GM23248 (cell line): ENCODE measurements at regions not wholly inside any gene's neighbourhood (a gene's known extent, or its start where the extent isn't known, plus 50 kb on each side); places are given as distances from the start of the nearest gene placed in this dataset.

Source experiments
- DNase-seq: peaks from one replicate; pipeline ENCODE4 v3.0.0-alpha.2; 2015
- H2AFZ ChIP-seq: fragments of 200-600 bp; sonication (generic); 2 replicates; pipeline ENCODE4 v1.6.1; 2016; ENCODE audit warnings: antibody characterized with exemption
- H3F3A ChIP-seq: fragments of 200-600 bp; sonication (generic); 2 replicates; pipeline ENCODE4 v1.6.1; 2016; ENCODE audit warnings: mild to moderate bottlenecking, antibody characterized with exemption, mixed run types; ENCODE audit not compliant: insufficient read depth
- H3K27ac ChIP-seq: fragments of 200-600 bp; sonication (generic); 2 replicates; pipeline ENCODE4 v1.5.1; 2016; ENCODE audit warnings: mild to moderate bottlenecking
- H3K27me3 ChIP-seq: fragments of 200-600 bp; sonication (generic); replicated peaks from 2 replicates; pipeline ENCODE4 v1.6.1; 2016; ENCODE audit warnings: mild to moderate bottlenecking; ENCODE audit not compliant: insufficient read depth
- H3K36me3 ChIP-seq: fragments of 200-600 bp; sonication (generic); 2 replicates; pipeline ENCODE4 v1.6.1; 2016; ENCODE audit warnings: low read depth, mild to moderate bottlenecking
- H3K4me1 ChIP-seq: fragments of 200-600 bp; sonication (generic); 2 replicates; pipeline ENCODE4 v1.6.1; 2016; ENCODE audit warnings: mild to moderate bottlenecking; ENCODE audit not compliant: insufficient read depth
- H3K4me2 ChIP-seq: fragments of 200-600 bp; sonication (generic); one replicate; pipeline ENCODE4 v1.6.1; 2016; ENCODE audit warnings: mild to moderate bottlenecking; ENCODE audit not compliant: unreplicated experiment
- H3K4me3 ChIP-seq: fragments of 200-600 bp; sonication (generic); 2 replicates; pipeline ENCODE4 v1.5.1; 2016; ENCODE audit warnings: mild to moderate bottlenecking
- H3K79me2 ChIP-seq: fragments of 200-600 bp; sonication (generic); 2 replicates; pipeline ENCODE4 v1.6.1; 2016; ENCODE audit warnings: mild to moderate bottlenecking; ENCODE audit not compliant: insufficient read depth
- H3K9ac ChIP-seq: fragments of 200-600 bp; sonication (generic); 2 replicates; pipeline ENCODE4 v1.6.1; 2016; ENCODE audit warnings: mild to moderate bottlenecking
- H3K9me2 ChIP-seq: fragments of 200-600 bp; sonication (generic); 2 replicates; pipeline ENCODE4 v1.6.1; 2016; ENCODE audit warnings: mixed run types, mild to moderate bottlenecking, moderate library complexity; ENCODE audit not compliant: insufficient read depth
- H3K9me3 ChIP-seq: fragments of 200-600 bp; sonication (generic); one replicate; pipeline ENCODE4 v1.6.1; 2017; ENCODE audit warnings: low read depth
- H4K20me1 ChIP-seq: fragments of 200-600 bp; sonication (generic); 2 replicates; pipeline ENCODE4 v1.6.0; 2016; ENCODE audit not compliant: insufficient read depth
- EZH2 ChIP-seq: fragments of 200-600 bp; sonication (generic); IDR thresholded peaks from 2 replicates; pipeline ENCODE4 v1.6.1; 2018; ENCODE audit warnings: antibody characterized with exemption, mild to moderate bottlenecking; ENCODE audit not compliant: insufficient read depth, poor library complexity, severe bottlenecking
- EZH2phosphoT487 ChIP-seq: fragments of 200-600 bp; sonication (generic); IDR thresholded peaks from 2 replicates; pipeline ENCODE4 v1.6.1; 2018; ENCODE audit warnings: antibody characterized with exemption, moderate library complexity, mild to moderate bottlenecking, low read depth; ENCODE audit not compliant: insufficient read depth
- WGBS, 2 experiments: methylation state at CpG; one replicate each; pipeline ENCODE4 v1.1.6; 2015 to 2017; ENCODE audit warnings: low lambda C conversion rate in 2 of 2, low coverage in 1 of 2; ENCODE audit errors: missing lambda C conversion rate in 2 of 2; 5-methylcytosine and 5-hydroxymethylcytosine counted together
- in situ Hi-C: fragments of 300-500 bp; cut with MboI; formaldehyde crosslinking; loops from 2 replicates; pipeline ENCODE4 v1.15.0; 2020

DNA sequence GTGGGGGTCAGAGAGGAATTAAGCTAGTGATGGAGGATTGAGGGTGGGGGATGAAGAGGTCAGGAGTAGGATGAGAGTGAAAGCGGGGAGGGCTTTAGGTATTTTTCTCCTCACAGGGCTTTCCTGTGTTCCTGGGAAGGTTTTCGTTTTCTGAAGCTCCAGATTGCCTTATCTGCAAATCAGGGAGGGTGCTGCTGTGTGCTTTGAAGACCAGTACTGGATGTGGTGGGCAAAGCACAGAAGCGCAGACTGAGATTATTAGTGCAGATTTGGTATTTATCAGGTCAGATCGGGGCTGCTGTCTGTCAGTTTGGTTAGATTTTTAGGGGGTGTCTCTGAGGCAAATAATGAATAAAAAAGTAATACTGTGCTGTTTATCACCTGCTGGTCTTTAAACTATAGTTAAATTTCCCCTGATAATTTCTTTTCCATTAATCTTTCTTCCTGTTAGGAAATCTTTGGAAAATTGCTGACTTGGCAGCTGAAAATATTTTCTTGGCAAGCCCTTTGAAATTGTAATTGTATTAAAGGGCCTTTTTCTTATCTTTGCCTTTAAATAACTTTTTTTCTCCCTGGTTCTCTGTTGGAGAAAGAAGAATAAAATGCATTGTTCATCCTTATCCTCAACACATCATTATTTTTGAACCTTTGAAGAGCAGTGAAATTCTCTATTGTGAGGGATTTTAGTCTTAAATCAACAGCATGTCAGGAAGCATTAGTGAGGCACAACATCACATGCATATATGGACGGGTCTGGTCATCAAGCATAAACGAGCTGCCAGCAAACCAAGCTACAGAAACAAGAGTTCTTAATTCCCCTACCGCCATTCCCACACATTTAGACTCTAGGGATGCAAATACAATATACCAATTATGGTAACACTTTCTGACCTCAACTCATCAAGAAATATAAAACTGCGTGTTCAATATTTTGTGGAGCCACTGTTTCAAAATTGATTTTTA lies 139.6 kb downstream of the S1PR1 start:
- no peaks in the 10 kb centered on the region for H3K36me3 ChIP-seq
- no peaks in the 10 kb centered on the region for H3K9me3 ChIP-seq
- WGBS, 2 experiments = 38 to 41% methylated on average over 8 of the region's 8 CpGs
- in situ Hi-C loops = no loop called here
- H3K79me2 ChIP-seq = no peaks in the 10 kb centered on the region
- H3K27me3 ChIP-seq = peaks cover 16% of the 10 kb centered on the region; the same call in 1 of the 2 replicates
- no peaks in the 10 kb centered on the region for H4K20me1 ChIP-seq
- no peak for DNase-seq
- no peak overlapping the region for H3K9ac ChIP-seq
- H3K27ac ChIP-seq = no peak overlapping the region
- no peaks in the 10 kb centered on the region for H3K4me1 ChIP-seq
- no peak for TF ChIP-seq EZH2phosphoT487
- no peak for TF ChIP-seq EZH2
- H3F3A ChIP-seq = peaks cover 2% of the 10 kb centered on the region; the same call in 1 of the 2 replicates
- no peaks in the 10 kb centered on the region for H3K9me2 ChIP-seq
- no peak overlapping the region for H3K4me2 ChIP-seq
- no peak overlapping the region for H2AFZ ChIP-seq
- no peak overlapping the region for H3K4me3 ChIP-seq

DNA sequence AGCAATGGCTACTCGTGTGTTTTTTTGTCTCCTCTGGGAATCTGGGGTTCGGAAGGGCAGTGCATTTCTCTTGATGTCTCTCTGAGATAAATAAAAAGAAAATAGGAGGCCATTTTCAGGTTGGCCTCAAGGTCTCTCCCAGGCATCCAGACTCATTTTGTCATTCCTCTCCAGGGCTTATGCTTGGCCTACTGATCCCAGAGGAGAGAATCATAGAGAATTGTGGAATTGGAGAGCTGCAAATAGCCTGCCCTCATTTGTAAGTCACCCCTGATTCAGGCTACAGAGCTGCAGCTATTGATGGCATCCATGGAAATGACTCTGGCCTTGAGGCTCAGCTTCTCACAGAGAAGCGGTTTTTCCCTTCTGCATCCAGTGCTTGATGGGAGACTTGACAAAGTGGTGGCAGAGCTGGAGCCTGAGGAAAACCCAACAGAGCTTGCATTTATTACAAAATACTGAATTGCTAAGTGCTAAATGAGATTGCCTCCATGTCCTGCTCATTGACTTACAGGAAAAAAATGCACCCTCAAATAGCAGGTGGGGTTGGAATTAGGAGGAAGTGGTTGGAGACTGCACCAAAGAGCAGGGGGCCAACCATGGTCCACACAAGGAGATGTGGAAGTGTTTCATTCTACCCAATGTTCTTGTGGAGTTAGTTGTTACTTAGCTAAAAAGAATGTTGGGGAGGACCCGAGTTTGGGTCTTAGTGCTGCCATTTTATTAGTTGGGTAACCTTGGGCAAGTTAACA lies 140.4 kb downstream of the S1PR1 start:
- WGBS, 2 experiments = 26 to 39% methylated on average over 4 of the region's 4 CpGs
- no peak for DNase-seq

DNA sequence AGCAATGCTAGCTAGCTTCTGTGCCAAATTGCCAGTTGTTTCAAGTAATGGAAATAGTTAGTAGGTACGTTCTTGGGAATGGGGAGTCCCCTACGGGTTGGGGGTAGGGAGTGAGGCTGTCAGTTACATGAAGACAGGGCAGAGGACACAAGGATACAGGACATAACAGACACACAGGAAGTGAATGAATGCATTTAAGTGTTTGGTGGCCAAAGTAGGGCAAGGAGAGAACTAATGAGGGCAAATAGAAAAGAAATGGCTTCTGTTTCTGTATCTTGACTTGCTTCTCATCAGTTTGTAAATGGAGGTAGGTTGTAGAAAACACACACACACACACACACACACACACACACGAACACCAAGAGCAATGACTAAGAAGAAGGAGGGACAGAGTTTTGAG lies 142.2 kb downstream of the S1PR1 start:
- H2AFZ ChIP-seq = no peak overlapping the region
- no peak overlapping the region for H3K4me3 ChIP-seq
- no peaks in the 10 kb centered on the region for H3K79me2 ChIP-seq
- H3K4me2 ChIP-seq = no peak overlapping the region
- no peak overlapping the region for H3K27ac ChIP-seq
- no peak for TF ChIP-seq EZH2phosphoT487
- TF ChIP-seq EZH2 = no peak
- 35 to 37% methylated on average over 3 of the region's 3 CpGs for WGBS, 2 experiments
- H3K9me3 ChIP-seq = no peaks in the 10 kb centered on the region
- no peaks in the 10 kb centered on the region for H3K4me1 ChIP-seq
- H3K9ac ChIP-seq = no peak overlapping the region
- no peaks in the 10 kb centered on the region for H3K9me2 ChIP-seq
- no peaks in the 10 kb centered on the region for H3F3A ChIP-seq
- in situ Hi-C loops = no loop called here
- no peak for DNase-seq
- H4K20me1 ChIP-seq = no peaks in the 10 kb centered on the region
- no peaks in the 10 kb centered on the region for H3K36me3 ChIP-seq
- H3K27me3 ChIP-seq = peaks cover 34% of the 10 kb centered on the region

More for the DNA sequence above, 140.4 kb downstream of the S1PR1 start:
- no peak overlapping the region for H3K9ac ChIP-seq
- H4K20me1 ChIP-seq = no peaks in the 10 kb centered on the region
- no peak overlapping the region for H3K27ac ChIP-seq
- TF ChIP-seq EZH2phosphoT487 = no peak
- TF ChIP-seq EZH2 = no peak
- in situ Hi-C loops = no loop called here
- no peaks in the 10 kb centered on the region for H3K9me2 ChIP-seq
- H3K79me2 ChIP-seq = no peaks in the 10 kb centered on the region
- H2AFZ ChIP-seq = no peak overlapping the region
- H3K4me3 ChIP-seq = no peak overlapping the region
- no peaks in the 10 kb centered on the region for H3K9me3 ChIP-seq
- no peaks in the 10 kb centered on the region for H3K36me3 ChIP-seq
- H3K4me2 ChIP-seq = no peak overlapping the region
- no peaks in the 10 kb centered on the region for H3F3A ChIP-seq
- H3K4me1 ChIP-seq = no peaks in the 10 kb centered on the region
- H3K27me3 ChIP-seq = peaks cover 24% of the 10 kb centered on the region

DNA sequence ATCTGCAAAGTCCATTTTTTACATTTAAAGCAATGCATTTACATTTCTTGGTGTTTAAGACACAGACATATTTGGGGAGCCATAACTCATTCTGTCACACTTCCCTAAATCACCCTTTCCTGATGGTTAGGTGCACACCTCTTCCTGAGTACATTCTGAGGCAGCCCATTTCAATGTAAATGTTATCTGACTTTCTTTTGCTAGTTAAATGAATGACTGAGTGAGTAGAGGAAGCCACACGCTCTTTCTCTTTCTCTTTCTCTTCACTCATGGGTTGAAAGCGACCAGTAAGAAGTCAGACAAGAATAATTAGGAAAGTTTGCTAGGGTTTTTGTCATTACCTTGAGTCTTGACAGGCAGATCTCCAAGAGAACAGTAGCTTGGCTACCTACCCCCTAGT lies 143.1 kb downstream of the S1PR1 start:
- Histone ChIP-seq H3K9ac (no peak overlapping the region), H3K27ac (no peak overlapping the region), H3K9me2 (no peaks in the 10 kb centered on the region), H3K4me1 (no peaks in the 10 kb centered on the region), H2AFZ (no peak overlapping the region), H3F3A (no peaks in the 10 kb centered on the region), H3K27me3 (peaks cover 34% of the 10 kb centered on the region), H3K9me3 (no peaks in the 10 kb centered on the region), H3K36me3 (no peaks in the 10 kb centered on the region), H4K20me1 (no peaks in the 10 kb centered on the region), H3K79me2 (no peaks in the 10 kb centered on the region), H3K4me3 (no peak overlapping the region), H3K4me2 (no peak overlapping the region)
- TF ChIP-seq EZH2phosphoT487 (no peak), EZH2 (no peak)
- in situ Hi-C loops = no loop called here
- 34 to 36% methylated on average over 2 of the region's 2 CpGs for WGBS, 2 experiments
- no peak for DNase-seq
